ENCODE measurements at regions not wholly inside any gene's neighbourhood (a gene's known extent, or its start where the extent isn't known, plus 50 kb on each side); places are given as distances from the start of the nearest gene placed in this dataset.

- Histone ChIP-seq H3K4me1 (no peaks in the 10 kb centered on the region), H3K9me3 (no peaks in the 10 kb centered on the region), H3K27me3 (no peaks in the 10 kb centered on the region), H3K27ac (no peak overlapping the region), H3K4me3 (replicated peaks in 1 of 3) (no peak overlapping the region), H3K36me3 (no peaks in the 10 kb centered on the region)
- 96 to 97% methylated on average over 2 of the region's 2 CpGs for WGBS, 2 donors
- intact Hi-C loops (cut with DNase I) = no loop called here
- TF ChIP-seq CTCF (IDR thresholded peaks at IDR 0.05) (no peak), POLR2A (IDR thresholded peaks at IDR 0.05) (no peak)
- no peak for DNase-seq
Observed at GRCh38 chr17:53129863-53130262, 692.9 kb upstream of the KIF2B start.

- DNase-seq = no peak
- Histone ChIP-seq H3K36me3 (no peaks in the 10 kb centered on the region), H3K27ac (no peak overlapping the region), H3K27me3 (no peaks in the 10 kb centered on the region), H3K4me3 (replicated peaks in 1 of 3) (no peak overlapping the region), H3K4me1 (no peaks in the 10 kb centered on the region), H3K9me3 (no peaks in the 10 kb centered on the region)
- 89 to 97% methylated on average over 3 of the region's 3 CpGs for WGBS, 2 donors
- no peak for TF ChIP-seq POLR2A (IDR thresholded peaks at IDR 0.05)
- intact Hi-C loops (cut with DNase I) = no loop called here
Observed at GRCh38 chr17:53127331-53127730, 695.4 kb upstream of the KIF2B start.

- Histone ChIP-seq H3K4me1 (no peaks in the 10 kb centered on the region), H3K9me3 (no peaks in the 10 kb centered on the region), H3K27me3 (no peaks in the 10 kb centered on the region), H3K27ac (no peak overlapping the region), H3K36me3 (no peaks in the 10 kb centered on the region), H3K4me3 (replicated peaks in 1 of 3) (no peak overlapping the region)
- DNase-seq = no peak
- intact Hi-C loops (cut with DNase I) = no loop called here
- TF ChIP-seq CTCF (IDR thresholded peaks at IDR 0.05) (no peak), POLR2A (IDR thresholded peaks at IDR 0.05) (no peak)
Observed at GRCh38 chr17:53122966-53123365, 699.8 kb upstream of the KIF2B start.

- Histone ChIP-seq H3K4me1 (no peaks in the 10 kb centered on the region), H3K4me3 (replicated peaks in 1 of 3) (no peak overlapping the region), H3K9me3 (no peaks in the 10 kb centered on the region), H3K36me3 (no peaks in the 10 kb centered on the region), H3K27ac (no peak overlapping the region), H3K27me3 (no peaks in the 10 kb centered on the region)
- intact Hi-C loops (cut with DNase I) = no loop called here
- TF ChIP-seq CTCF (IDR thresholded peaks at IDR 0.05) (no peak), POLR2A (IDR thresholded peaks at IDR 0.05) (no peak)
- DNase-seq = no peak
- WGBS, 2 donors = 75 to 76% methylated on average over 2 of the region's 2 CpGs
Observed at GRCh38 chr17:53119773-53120172, 703.0 kb upstream of the KIF2B start.

- H3K27me3 ChIP-seq = no peaks in the 10 kb centered on the region
- no peaks in the 10 kb centered on the region for H3K4me1 ChIP-seq
- no peak overlapping the region for H3K27ac ChIP-seq
- 67 to 75% methylated on average over 2 of the region's 2 CpGs for WGBS, 2 donors
- H3K9me3 ChIP-seq = no peaks in the 10 kb centered on the region
- DNase-seq = no peak
- no peak overlapping the region for H3K4me3 ChIP-seq (replicated peaks in 1 of 3)
- TF ChIP-seq POLR2A (IDR thresholded peaks at IDR 0.05) (no peak), CTCF (IDR thresholded peaks at IDR 0.05) (no peak)
- intact Hi-C loops (cut with DNase I) = no loop called here
- no peaks in the 10 kb centered on the region for H3K36me3 ChIP-seq
Observed at GRCh38 chr17:53118948-53119347, 703.8 kb upstream of the KIF2B start.

GRCh38 chr17:53106886-53107285 is 715.8 kb upstream of the KIF2B start:
- no peak for TF ChIP-seq POLR2A (IDR thresholded peaks at IDR 0.05)
- TF ChIP-seq CTCF (IDR thresholded peaks at IDR 0.05) = no peak
- no peak for DNase-seq
- no peaks in the 10 kb centered on the region for H3K4me1 ChIP-seq
- no peak overlapping the region for H3K4me3 ChIP-seq (replicated peaks in 1 of 3)
- H3K27me3 ChIP-seq = no peaks in the 10 kb centered on the region
- no peaks in the 10 kb centered on the region for H3K9me3 ChIP-seq
- no peaks in the 10 kb centered on the region for H3K36me3 ChIP-seq
- no peak overlapping the region for H3K27ac ChIP-seq
- intact Hi-C loops (cut with DNase I) = no loop called here

Data from thyroid gland (tissue), 4 donors.